Stimulated activated CD4-positive, alpha-beta T cell treated with anti-CD3 and anti-CD28 coated beads, TNF-alpha, amount 100 ng/mL, for 48 hours (primary cell): ENCODE measurements at regions not wholly inside any gene's neighbourhood (a gene's known extent, or its start where the extent isn't known, plus 50 kb on each side); places are given as distances from the start of the nearest gene placed in this dataset.
"Not testable (repeated sequence)": the region's sequence is repeated elsewhere in the genome, so short reads cannot be mapped to it uniquely, and the experiment has no call there.

Source experiments
- DNase-seq, 3 donors: peaks; one replicate each; pipeline ENCODE4 v3.0.0-alpha.2; 2020; ENCODE audit warnings: low read depth in 3 of 3

GRCh38 chr3:94336046-94336753 lies 273.3 kb downstream of the NSUN3 start:
- no peak for DNase-seq

GRCh38 chr3:94345101-94345500 lies 282.2 kb downstream of the NSUN3 start:
- no peak for DNase-seq

- DNase-seq, result no peak
These were observed 286.5 kb downstream of the NSUN3 start for GRCh38 chr3:94349310-94349878.

- no peak for DNase-seq
These were observed 293.7 kb downstream of the NSUN3 start for GRCh38 chr3:94356581-94356980.

GRCh38 chr3:94359996-94360395 lies 297.1 kb downstream of the NSUN3 start:
- no peak for DNase-seq

GRCh38 chr3:94360987-94361386 lies 298.1 kb downstream of the NSUN3 start:
- no peak for DNase-seq

GRCh38 chr3:94362393-94362792 lies 299.5 kb downstream of the NSUN3 start:
- DNase-seq, result no peak

GRCh38 chr3:94365006-94365405 lies 302.1 kb downstream of the NSUN3 start:
- no peak for DNase-seq

- no peak for DNase-seq
These were observed 309.2 kb downstream of the NSUN3 start for GRCh38 chr3:94372026-94372425.

- no peak for DNase-seq
These were observed 310.6 kb downstream of the NSUN3 start for GRCh38 chr3:94373456-94373855.

GRCh38 chr3:94374439-94375161 lies 311.7 kb downstream of the NSUN3 start:
- DNase-seq, result no peak

GRCh38 chr3:94377123-94377696 lies 314.3 kb downstream of the NSUN3 start:
- not testable (repeated sequence) for DNase-seq

- DNase-seq, result not testable (repeated sequence)
These were observed 315.0 kb downstream of the NSUN3 start for GRCh38 chr3:94377863-94378262.

GRCh38 chr3:94378322-94378721 lies 315.5 kb downstream of the NSUN3 start:
- no peak for DNase-seq

- DNase-seq, result no peak
These were observed 316.4 kb downstream of the NSUN3 start for GRCh38 chr3:94379264-94379663.

GRCh38 chr3:94394885-94395284 lies 332.0 kb downstream of the NSUN3 start:
- no peak for DNase-seq

GRCh38 chr3:94395851-94396250 lies 333.0 kb downstream of the NSUN3 start:
- DNase-seq, result no peak

- no peak for DNase-seq
These were observed 335.2 kb downstream of the NSUN3 start for GRCh38 chr3:94398036-94398435.

GRCh38 chr3:94401466-94401865 lies 338.6 kb downstream of the NSUN3 start:
- no peak for DNase-seq

GRCh38 chr3:94402126-94402525 lies 339.3 kb downstream of the NSUN3 start:
- DNase-seq, result no peak

- DNase-seq, result no peak
These were observed 342.6 kb downstream of the NSUN3 start for GRCh38 chr3:94405258-94406035.

GRCh38 chr3:94406595-94406994 lies 343.7 kb downstream of the NSUN3 start:
- DNase-seq, result no peak
